Karpas-422 (cell line): ENCODE measurements at regions not wholly inside any gene's neighbourhood (a gene's known extent, or its start where the extent isn't known, plus 50 kb on each side); places are given as distances from the start of the nearest gene placed in this dataset.

ENCODE experiments used
- DNase-seq: peaks from one replicate; pipeline ENCODE4 v3.0.0-alpha.2; 2015
- H2AFZ ChIP-seq: fragments of 200-600 bp; sonication (generic); 2 replicates; pipeline ENCODE4 v1.6.1; 2014; ENCODE audit warnings: antibody characterized with exemption, low read length, mixed read lengths
- H3K27ac ChIP-seq: fragments of 200-600 bp; sonication (generic); 2 replicates; pipeline ENCODE4 v1.5.1; 2014; ENCODE audit warnings: mild to moderate bottlenecking, low read length, moderate library complexity
- H3K27me3 ChIP-seq: fragments of 200-600 bp; sonication (generic); 2 replicates; pipeline ENCODE4 v1.6.1; 2014; ENCODE audit warnings: low read length, mixed read lengths
- H3K36me3 ChIP-seq: fragments of 200-600 bp; sonication (generic); 2 replicates; pipeline ENCODE4 v1.6.1; 2014; ENCODE audit warnings: low read length, mixed read lengths; ENCODE audit not compliant: insufficient read depth
- H3K4me1 ChIP-seq: fragments of 200-600 bp; sonication (generic); 2 replicates; pipeline ENCODE4 v1.6.1; 2014; ENCODE audit warnings: mild to moderate bottlenecking, low read length, mixed read lengths
- H3K4me2 ChIP-seq: fragments of 200-600 bp; sonication (generic); 2 replicates; pipeline ENCODE4 v1.6.1; 2014; ENCODE audit warnings: low read length, low read depth, mild to moderate bottlenecking; ENCODE audit not compliant: poor library complexity, severe bottlenecking
- H3K4me3 ChIP-seq: fragments of 200-600 bp; sonication (generic); 2 replicates; pipeline ENCODE4 v1.5.1; 2014; ENCODE audit warnings: mild to moderate bottlenecking, antibody characterized with exemption, low read length, mixed read lengths
- H3K79me2 ChIP-seq: fragments of 200-600 bp; sonication (generic); 2 replicates; pipeline ENCODE4 v1.6.1; 2014; ENCODE audit warnings: mild to moderate bottlenecking, low read length, mixed read lengths
- H3K9ac ChIP-seq: fragments of 200-600 bp; sonication (generic); 2 replicates; pipeline ENCODE4 v1.6.0; 2014; ENCODE audit warnings: low read length
- H3K9me2 ChIP-seq: fragments of 200-600 bp; sonication (generic), shearing (Covaris generic); replicated peaks from 2 replicates; pipeline ENCODE4 v1.6.0; 2014; ENCODE audit warnings: mild to moderate bottlenecking, low read length, moderate library complexity; ENCODE audit not compliant: insufficient read depth
- H3K9me3 ChIP-seq: fragments of 300-700, 200-600 bp; sonication (generic); 2 replicates; pipeline ENCODE4 v1.6.1; 2014; ENCODE audit warnings: low read length, mixed read lengths
- H4K20me1 ChIP-seq: fragments of 200-600 bp; sonication (generic); 2 replicates; pipeline ENCODE4 v1.6.1; 2014; ENCODE audit warnings: mild to moderate bottlenecking, antibody characterized with exemption, low read length, low read depth; ENCODE audit not compliant: insufficient read depth

GRCh38 chr1:163758977-163759670 is 437.4 kb downstream of the NUF2 start:
- no peak overlapping the region for H3K9ac ChIP-seq
- no peaks in the 10 kb centered on the region for H4K20me1 ChIP-seq

GRCh38 chr1:163761898-163762297 is 440.1 kb downstream of the NUF2 start:
- Histone ChIP-seq H3K27ac (no peak overlapping the region), H3K4me3 (no peak overlapping the region), H2AFZ (no peak overlapping the region), H3K4me1 (no peaks in the 10 kb centered on the region), H3K27me3 (no peaks in the 10 kb centered on the region), H3K9ac (no peak overlapping the region), H3K79me2 (no peaks in the 10 kb centered on the region), H3K9me2 (no peaks in the 10 kb centered on the region), H3K9me3 (no peaks in the 10 kb centered on the region), H3K36me3 (no peaks in the 10 kb centered on the region), H3K4me2 (no peak overlapping the region), H4K20me1 (no peaks in the 10 kb centered on the region)
- no peak for DNase-seq

More at GRCh38 chr1:163758977-163759670, 437.4 kb downstream of the NUF2 start:
- no peak for DNase-seq
- no peaks in the 10 kb centered on the region for H3K36me3 ChIP-seq
- no peak overlapping the region for H3K27ac ChIP-seq
- H3K4me2 ChIP-seq, result no peak overlapping the region
- no peaks in the 10 kb centered on the region for H3K4me1 ChIP-seq
- H3K27me3 ChIP-seq, result no peaks in the 10 kb centered on the region
- no peak overlapping the region for H3K4me3 ChIP-seq
- no peaks in the 10 kb centered on the region for H3K9me3 ChIP-seq
- H3K79me2 ChIP-seq, result no peaks in the 10 kb centered on the region
- no peaks in the 10 kb centered on the region for H3K9me2 ChIP-seq
- H2AFZ ChIP-seq, result no peak overlapping the region

GRCh38 chr1:163766257-163766918 is 444.6 kb downstream of the NUF2 start:
- H3K9ac ChIP-seq, result no peak overlapping the region
- no peaks in the 10 kb centered on the region for H3K9me2 ChIP-seq
- H3K4me3 ChIP-seq, result no peak overlapping the region
- H3K4me1 ChIP-seq, result no peaks in the 10 kb centered on the region
- no peak overlapping the region for H3K4me2 ChIP-seq
- no peaks in the 10 kb centered on the region for H3K79me2 ChIP-seq
- H3K27me3 ChIP-seq, result no peaks in the 10 kb centered on the region
- no peak for DNase-seq
- no peak overlapping the region for H3K27ac ChIP-seq
- H2AFZ ChIP-seq, result no peak overlapping the region
- H4K20me1 ChIP-seq, result no peaks in the 10 kb centered on the region
- H3K36me3 ChIP-seq, result no peaks in the 10 kb centered on the region
- no peaks in the 10 kb centered on the region for H3K9me3 ChIP-seq

GRCh38 chr1:163768576-163768975 is 446.8 kb downstream of the NUF2 start:
- no peaks in the 10 kb centered on the region for H3K9me3 ChIP-seq
- H3K9ac ChIP-seq, result no peak overlapping the region
- no peaks in the 10 kb centered on the region for H3K27me3 ChIP-seq
- H3K9me2 ChIP-seq, result no peaks in the 10 kb centered on the region
- H3K4me3 ChIP-seq, result no peak overlapping the region
- no peaks in the 10 kb centered on the region for H3K4me1 ChIP-seq
- no peaks in the 10 kb centered on the region for H4K20me1 ChIP-seq
- H3K4me2 ChIP-seq, result no peak overlapping the region
- H3K36me3 ChIP-seq, result no peaks in the 10 kb centered on the region
- H2AFZ ChIP-seq, result no peak overlapping the region
- H3K79me2 ChIP-seq, result no peaks in the 10 kb centered on the region
- H3K27ac ChIP-seq, result no peak overlapping the region
- no peak for DNase-seq

GRCh38 chr1:163770265-163770664 is 448.5 kb downstream of the NUF2 start:
- H3K4me1 ChIP-seq, result no peaks in the 10 kb centered on the region
- no peaks in the 10 kb centered on the region for H3K9me2 ChIP-seq
- H3K27me3 ChIP-seq, result no peaks in the 10 kb centered on the region
- H4K20me1 ChIP-seq, result no peaks in the 10 kb centered on the region
- no peaks in the 10 kb centered on the region for H3K79me2 ChIP-seq
- H3K9me3 ChIP-seq, result no peaks in the 10 kb centered on the region
- H2AFZ ChIP-seq, result no peak overlapping the region
- no peak overlapping the region for H3K4me3 ChIP-seq
- no peak overlapping the region for H3K9ac ChIP-seq
- H3K4me2 ChIP-seq, result no peak overlapping the region
- H3K36me3 ChIP-seq, result no peaks in the 10 kb centered on the region
- H3K27ac ChIP-seq, result no peak overlapping the region
- no peak for DNase-seq

GRCh38 chr1:163771637-163772036 is 449.9 kb downstream of the NUF2 start:
- Histone ChIP-seq H3K27ac (no peak overlapping the region), H3K9ac (no peak overlapping the region), H3K27me3 (no peaks in the 10 kb centered on the region), H2AFZ (no peak overlapping the region), H3K36me3 (no peaks in the 10 kb centered on the region), H3K9me3 (no peaks in the 10 kb centered on the region), H3K4me1 (no peaks in the 10 kb centered on the region), H3K9me2 (no peaks in the 10 kb centered on the region), H4K20me1 (no peaks in the 10 kb centered on the region), H3K4me2 (no peak overlapping the region), H3K4me3 (no peak overlapping the region), H3K79me2 (no peaks in the 10 kb centered on the region)
- no peak for DNase-seq

- Histone ChIP-seq H3K79me2 (no peaks in the 10 kb centered on the region), H3K27me3 (no peaks in the 10 kb centered on the region), H3K27ac (no peak overlapping the region), H3K9ac (no peak overlapping the region), H2AFZ (no peak overlapping the region), H3K4me1 (no peaks in the 10 kb centered on the region), H4K20me1 (no peaks in the 10 kb centered on the region), H3K4me3 (no peak overlapping the region), H3K4me2 (no peak overlapping the region), H3K9me2 (no peaks in the 10 kb centered on the region), H3K36me3 (no peaks in the 10 kb centered on the region), H3K9me3 (no peaks in the 10 kb centered on the region)
- DNase-seq, result no peak
These were observed 450.5 kb downstream of the NUF2 start for GRCh38 chr1:163772246-163772645.

GRCh38 chr1:163773396-163773795 is 451.6 kb downstream of the NUF2 start:
- Histone ChIP-seq H3K4me1 (no peaks in the 10 kb centered on the region), H3K9me3 (no peaks in the 10 kb centered on the region), H3K9me2 (no peaks in the 10 kb centered on the region; the same call in 1 of the 2 replicates), H3K9ac (no peak overlapping the region), H3K4me2 (no peak overlapping the region), H3K4me3 (no peak overlapping the region), H3K27ac (no peak overlapping the region), H3K27me3 (no peaks in the 10 kb centered on the region), H3K79me2 (no peaks in the 10 kb centered on the region), H3K36me3 (no peaks in the 10 kb centered on the region), H2AFZ (no peak overlapping the region), H4K20me1 (no peaks in the 10 kb centered on the region)
- no peak for DNase-seq
